ENCODE measurements at regions not wholly inside any gene's neighbourhood (a gene's known extent, or its start where the extent isn't known, plus 50 kb on each side); places are given as distances from the start of the nearest gene placed in this dataset.

- no peak for DNase-seq
Observed at GRCh38 chr12:58540480-58541299, 379.6 kb downstream of the LRIG3 start.

GRCh38 chr12:58541300-58541690, 379.0 kb downstream of the LRIG3 start:
- DNase-seq: no peak

GRCh38 chr12:58544281-58544680, 376.0 kb downstream of the LRIG3 start:
- no peak for DNase-seq

- DNase-seq: no peak
Observed at GRCh38 chr12:58547217-58547616, 373.1 kb downstream of the LRIG3 start.

GRCh38 chr12:58548801-58549200, 371.5 kb downstream of the LRIG3 start:
- DNase-seq: no peak

GRCh38 chr12:58554522-58555157, 365.7 kb downstream of the LRIG3 start:
- DNase-seq: no peak

GRCh38 chr12:58557171-58557570, 363.1 kb downstream of the LRIG3 start:
- DNase-seq: no peak

GRCh38 chr12:58557661-58558060, 362.6 kb downstream of the LRIG3 start:
- no peak for DNase-seq

- no peak for DNase-seq
Observed at GRCh38 chr12:58563621-58564020, 356.7 kb downstream of the LRIG3 start.

GRCh38 chr12:58564721-58565120, 355.6 kb downstream of the LRIG3 start:
- DNase-seq: no peak

GRCh38 chr12:58566599-58566998, 353.7 kb downstream of the LRIG3 start:
- DNase-seq: no peak

- no peak for DNase-seq
Observed at GRCh38 chr12:58567189-58567588, 353.1 kb downstream of the LRIG3 start.

GRCh38 chr12:58570411-58570810, 349.9 kb downstream of the LRIG3 start:
- DNase-seq: no peak

- DNase-seq: no peak
Observed at GRCh38 chr12:58575256-58575655, 345.0 kb downstream of the LRIG3 start.

- DNase-seq: no peak
Observed at GRCh38 chr12:58576081-58576480, 344.2 kb downstream of the LRIG3 start.

- DNase-seq: no peak
Observed at GRCh38 chr12:58576916-58577315, 343.4 kb downstream of the LRIG3 start.

- no peak for DNase-seq
Observed at GRCh38 chr12:58580095-58580494, 340.2 kb downstream of the LRIG3 start.

- no peak for DNase-seq
Observed at GRCh38 chr12:58583529-58583928, 336.8 kb downstream of the LRIG3 start.

- DNase-seq: no peak
Observed at GRCh38 chr12:58583940-58584339, 336.4 kb downstream of the LRIG3 start.

- DNase-seq: no peak
Observed at GRCh38 chr12:58584880-58585279, 335.4 kb downstream of the LRIG3 start.

GRCh38 chr12:58586762-58587161, 333.5 kb downstream of the LRIG3 start:
- no peak for DNase-seq

GRCh38 chr12:58588770-58589169, 331.5 kb downstream of the LRIG3 start:
- no peak for DNase-seq

GRCh38 chr12:58592475-58593207, 327.7 kb downstream of the LRIG3 start:
- DNase-seq: no peak
